H9 (cell line): ENCODE measurements at regions not wholly inside any gene's neighbourhood (a gene's known extent, or its start where the extent isn't known, plus 50 kb on each side); places are given as distances from the start of the nearest gene placed in this dataset.

ENCODE experiments used
- DNase-seq: peaks from one replicate; pipeline ENCODE4 v3.0.0-alpha.2; 2017
- H2AFZ ChIP-seq: one replicate; pipeline ENCODE4 v1.6.1; 2013; ENCODE audit warnings: mild to moderate bottlenecking, low read length, control low read depth, moderate library complexity
- H2AK5ac ChIP-seq: 2 replicates; pipeline ENCODE4 v1.6.1; 2013; ENCODE audit warnings: low read length, control low read depth, mixed read lengths; ENCODE audit not compliant: insufficient read length
- H2BK120ac ChIP-seq: one replicate; pipeline ENCODE4 v1.6.1; 2013; ENCODE audit warnings: low read depth, mild to moderate bottlenecking, low read length, control low read depth, inconsistent platforms; ENCODE audit not compliant: poor library complexity, severe bottlenecking
- H2BK12ac ChIP-seq: 2 replicates; pipeline ENCODE4 v1.6.1; 2013; ENCODE audit warnings: low read length, control low read depth, mixed read lengths, low read depth; ENCODE audit not compliant: insufficient read length
- H2BK15ac ChIP-seq: 2 replicates; pipeline ENCODE4 v1.6.1; 2013; ENCODE audit warnings: low read depth, low read length, control low read depth
- H2BK20ac ChIP-seq: one replicate; pipeline ENCODE4 v1.6.1; 2013; ENCODE audit warnings: low read depth, mild to moderate bottlenecking, low read length, control low read depth, inconsistent platforms; ENCODE audit not compliant: poor library complexity, severe bottlenecking
- H2BK5ac ChIP-seq: 2 replicates; pipeline ENCODE4 v1.6.1; 2013; ENCODE audit warnings: low read length, control low read depth, mixed read lengths; ENCODE audit not compliant: insufficient read length
- H3K14ac ChIP-seq: 2 replicates; pipeline ENCODE4 v1.6.1; 2013; ENCODE audit warnings: low read length, control low read depth; ENCODE audit not compliant: insufficient read depth
- H3K18ac ChIP-seq: 2 replicates; pipeline ENCODE4 v1.6.1; 2013; ENCODE audit warnings: low read depth, mild to moderate bottlenecking, mixed read lengths, low read length, control low read depth; ENCODE audit not compliant: insufficient read length
- H3K23ac ChIP-seq: 2 replicates; pipeline ENCODE4 v1.6.1; 2013; ENCODE audit warnings: low read length, control low read depth, mixed read lengths, low read depth; ENCODE audit not compliant: insufficient read length
- H3K23me2 ChIP-seq: 2 replicates; pipeline ENCODE4 v1.6.1; 2013; ENCODE audit warnings: low read depth, mild to moderate bottlenecking, mixed read lengths, low read length, control low read depth; ENCODE audit not compliant: insufficient read length, poor library complexity, severe bottlenecking
- H3K27ac ChIP-seq: 2 replicates; pipeline ENCODE4 v1.5.1; 2013; ENCODE audit warnings: low read length, control low read depth, mixed read lengths, low read depth; ENCODE audit not compliant: insufficient read length
- H3K27me3 ChIP-seq: 2 replicates; pipeline ENCODE4 v1.6.1; 2013; ENCODE audit warnings: low read length, control low read depth, inconsistent platforms; ENCODE audit not compliant: insufficient read depth
- H3K4ac ChIP-seq: 2 replicates; pipeline ENCODE4 v1.6.1; 2013; ENCODE audit warnings: low read depth, mild to moderate bottlenecking, control low read depth, inconsistent platforms, low read length, moderate library complexity
- H3K4me1 ChIP-seq: 2 replicates; pipeline ENCODE4 v1.6.1; 2013; ENCODE audit warnings: low read length, control low read depth, inconsistent platforms; ENCODE audit not compliant: insufficient read depth
- H3K4me2 ChIP-seq: 2 replicates; pipeline ENCODE4 v1.6.1; 2013; ENCODE audit warnings: low read length, control low read depth, mixed read lengths; ENCODE audit not compliant: insufficient read length, insufficient read depth
- H3K56ac ChIP-seq: 2 replicates; pipeline ENCODE4 v1.6.1; 2013; ENCODE audit warnings: low read depth, mild to moderate bottlenecking, mixed read lengths, low read length, control low read depth; ENCODE audit not compliant: insufficient read length
- H3K79me1 ChIP-seq: 2 replicates; pipeline ENCODE4 v1.6.1; 2013; ENCODE audit warnings: low read depth, mild to moderate bottlenecking, moderate library complexity, low read length, control low read depth, inconsistent platforms; ENCODE audit not compliant: insufficient read depth, poor library complexity, severe bottlenecking
- H3K79me2 ChIP-seq: 2 replicates; pipeline ENCODE4 v1.6.1; 2013; ENCODE audit warnings: low read length, control low read depth, inconsistent platforms; ENCODE audit not compliant: insufficient read depth
- H3K9ac ChIP-seq: 2 replicates; pipeline ENCODE4 v1.6.1; 2013; ENCODE audit warnings: low read length, control low read depth, mixed read lengths; ENCODE audit not compliant: insufficient read length; ENCODE audit errors: extremely low read depth
- H3K9me3 ChIP-seq: one replicate; pipeline ENCODE4 v1.6.1; 2013; ENCODE audit warnings: low read depth, low read length, inconsistent platforms; ENCODE audit not compliant: control insufficient read depth
- H3T11ph ChIP-seq: one replicate; pipeline ENCODE4 v1.6.1; 2013; ENCODE audit warnings: mild to moderate bottlenecking, low read length, control low read depth, inconsistent platforms
- H4K20me1 ChIP-seq: one replicate; pipeline ENCODE4 v1.6.1; 2013; ENCODE audit not compliant: control insufficient read depth, insufficient read length, insufficient read depth
- H4K5ac ChIP-seq: 2 replicates; pipeline ENCODE4 v1.6.1; 2013; ENCODE audit warnings: low read depth, mild to moderate bottlenecking, mixed read lengths, low read length, control low read depth; ENCODE audit not compliant: insufficient read length
- H4K8ac ChIP-seq: replicated peaks from 2 replicates; pipeline ENCODE4 v1.6.1; 2013; ENCODE audit warnings: low read length, control low read depth, mixed read lengths, low read depth; ENCODE audit not compliant: insufficient read length
- H4K91ac ChIP-seq: 2 replicates; pipeline ENCODE4 v1.6.1; 2013; ENCODE audit warnings: low read depth, mild to moderate bottlenecking, moderate library complexity, mixed read lengths, low read length, control low read depth; ENCODE audit not compliant: insufficient read length
- H3K27ac Mint-ChIP-seq, 3 experiments: 2 replicates in 2 of 3; 3 replicates in 1 of 3; pipeline ENCODE4 v1.8.0; 2020 to 2021; ENCODE audit warnings: mixed read lengths in 3 of 3, mild to moderate bottlenecking in 1 of 3, moderate library complexity in 1 of 3
- H3K27me3 Mint-ChIP-seq: 2 replicates; pipeline ENCODE4 v1.8.0; 2021; ENCODE audit warnings: low read depth, mild to moderate bottlenecking, moderate library complexity, mixed read lengths
- H3K36me3 Mint-ChIP-seq, 3 experiments: 2 replicates in 2 of 3; 3 replicates in 1 of 3; pipeline ENCODE4 v1.8.0; 2020 to 2021; ENCODE audit warnings: low read depth in 3 of 3, mixed read lengths in 3 of 3; ENCODE audit not compliant: insufficient read depth in 1 of 3
- H3K4me1 Mint-ChIP-seq, 2 experiments: 2 replicates each; pipeline ENCODE4 v1.8.0; 2020; ENCODE audit warnings: mixed read lengths in 2 of 2
- H3K4me3 Mint-ChIP-seq, 2 experiments: 2 replicates in 1 of 2; 3 replicates in 1 of 2; pipeline ENCODE4 v1.8.0; 2020 to 2021; ENCODE audit warnings: mild to moderate bottlenecking in 2 of 2, mixed read lengths in 2 of 2, moderate library complexity in 1 of 2
- H3K9me3 Mint-ChIP-seq, 2 experiments: 2 replicates in 1 of 2; 3 replicates in 1 of 2; pipeline ENCODE4 v1.8.0; 2020; ENCODE audit warnings: mild to moderate bottlenecking in 2 of 2, mixed read lengths in 2 of 2, moderate library complexity in 1 of 2
- WGBS: extraction: QIAGEN DNeasy Blood & Tissue Kit; methylation state at CpG from one replicate; pipeline ENCODE4 v1.1.7; 2013; ENCODE audit warnings: missing lambda C conversion rate, low lambda C conversion rate, mixed read lengths; ENCODE audit not compliant: insufficient read length; ENCODE audit errors: extremely low coverage; 5-methylcytosine and 5-hydroxymethylcytosine counted together
- TF ChIP-seq, protein P1 (sequence below): fragments of 200-600 bp; sonication (generic); conservative IDR thresholded peaks from 3 replicates; pipeline ENCODE4 v1.8.0; 2021; ENCODE audit warnings: antibody characterized with exemption, mild to moderate bottlenecking

DNA sequence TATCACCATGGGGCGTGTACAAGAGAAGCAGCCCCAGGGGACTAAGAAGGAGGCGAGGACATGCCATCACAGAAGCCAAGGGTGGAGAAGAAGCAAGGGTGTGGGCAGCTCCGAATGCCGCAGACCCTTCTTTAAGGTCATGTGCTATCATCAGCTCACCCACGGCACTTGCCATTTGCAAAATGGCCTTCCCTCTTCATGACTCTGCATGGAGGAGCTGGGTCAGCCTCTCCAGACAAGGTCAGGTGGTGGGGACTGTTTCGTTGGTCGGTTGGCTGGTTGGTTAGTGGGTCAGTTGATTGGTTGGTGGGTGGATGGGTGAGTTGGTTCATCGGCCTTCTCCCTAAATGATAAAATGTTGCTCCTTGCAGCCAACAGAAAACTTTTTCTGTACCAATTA, 622.5 kb downstream of the TBC1D22A start:
- H2BK120ac ChIP-seq: no peak overlapping the region
- H3K27ac ChIP-seq: no peak overlapping the region
- H2AK5ac ChIP-seq: no peak overlapping the region
- H3K27me3 ChIP-seq: no peaks in the 10 kb centered on the region
- H3K4ac ChIP-seq: no peak overlapping the region
- H3K56ac ChIP-seq: no peak overlapping the region
- no peak overlapping the region for H2BK15ac ChIP-seq
- H4K91ac ChIP-seq: no peak overlapping the region
- H2BK12ac ChIP-seq: no peak overlapping the region
- Mint-ChIP-seq H3K27ac (no peak overlapping the region), H3K4me1 (no peaks in the 10 kb centered on the region), H3K27me3 (peaks cover 3% of the 10 kb centered on the region), H3K4me3 (no peak overlapping the region), H3K9me3 (peaks cover 83 to 99% of the 10 kb centered on the region in 2 experiments), H3K36me3 (peaks cover 11 to 31% (median 11%) of the 10 kb centered on the region in 3 experiments; a peak in 5 of 7 replicates)
- H3K9me3 ChIP-seq: peaks cover 93% of the 10 kb centered on the region
- H3K79me2 ChIP-seq: no peaks in the 10 kb centered on the region
- no CpG with 5 or more reads among the region's 8 CpGs for WGBS
- no peak overlapping the region for H3T11ph ChIP-seq
- H3K79me1 ChIP-seq: no peaks in the 10 kb centered on the region
- no peak for DNase-seq
- H4K8ac ChIP-seq: no peak overlapping the region
- no peak overlapping the region for H3K23ac ChIP-seq
- TF ChIP-seq, protein P1, sequence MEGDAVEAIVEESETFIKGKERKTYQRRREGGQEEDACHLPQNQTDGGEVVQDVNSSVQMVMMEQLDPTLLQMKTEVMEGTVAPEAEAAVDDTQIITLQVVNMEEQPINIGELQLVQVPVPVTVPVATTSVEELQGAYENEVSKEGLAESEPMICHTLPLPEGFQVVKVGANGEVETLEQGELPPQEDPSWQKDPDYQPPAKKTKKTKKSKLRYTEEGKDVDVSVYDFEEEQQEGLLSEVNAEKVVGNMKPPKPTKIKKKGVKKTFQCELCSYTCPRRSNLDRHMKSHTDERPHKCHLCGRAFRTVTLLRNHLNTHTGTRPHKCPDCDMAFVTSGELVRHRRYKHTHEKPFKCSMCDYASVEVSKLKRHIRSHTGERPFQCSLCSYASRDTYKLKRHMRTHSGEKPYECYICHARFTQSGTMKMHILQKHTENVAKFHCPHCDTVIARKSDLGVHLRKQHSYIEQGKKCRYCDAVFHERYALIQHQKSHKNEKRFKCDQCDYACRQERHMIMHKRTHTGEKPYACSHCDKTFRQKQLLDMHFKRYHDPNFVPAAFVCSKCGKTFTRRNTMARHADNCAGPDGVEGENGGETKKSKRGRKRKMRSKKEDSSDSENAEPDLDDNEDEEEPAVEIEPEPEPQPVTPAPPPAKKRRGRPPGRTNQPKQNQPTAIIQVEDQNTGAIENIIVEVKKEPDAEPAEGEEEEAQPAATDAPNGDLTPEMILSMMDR: no peak
- no peak overlapping the region for H2BK5ac ChIP-seq
- no peaks in the 10 kb centered on the region for H4K20me1 ChIP-seq
- H2AFZ ChIP-seq: no peak overlapping the region
- H3K9ac ChIP-seq: no peak overlapping the region
- no peaks in the 10 kb centered on the region for H3K4me1 ChIP-seq
- H3K4me2 ChIP-seq: no peak overlapping the region
- no peak overlapping the region for H3K14ac ChIP-seq
- H2BK20ac ChIP-seq: no peak overlapping the region
- no peak overlapping the region for H4K5ac ChIP-seq
- H3K23me2 ChIP-seq: no peaks in the 10 kb centered on the region
- no peak overlapping the region for H3K18ac ChIP-seq
